HEK293 (cell line): ENCODE measurements at regions not wholly inside any gene's neighbourhood (a gene's known extent, or its start where the extent isn't known, plus 50 kb on each side); places are given as distances from the start of the nearest gene placed in this dataset.
"Not testable (repeated sequence)": the region's sequence is repeated elsewhere in the genome, so short reads cannot be mapped to it uniquely, and the experiment has no call there.

Source experiments
- CTCF ChIA-PET: fragments of 350-600 bp; formaldehyde crosslinking; extraction: SDS; loops from one replicate; lab custom pipeline; 2021; ENCODE audit warnings: antibody characterized with exemption; lab: Yijun Ruan, JAX
- POLR2A ChIA-PET: fragments of 300-600 bp; formaldehyde crosslinking; extraction: SDS; loops from one replicate; lab custom pipeline; 2020; ENCODE audit warnings: antibody characterized with exemption, inconsistent platforms; lab: Yijun Ruan, JAX
- H3K27ac ChIP-seq: fragments of 200-500 bp; sonication (Bioruptor generic); 2 replicates; pipeline ENCODE4 v1.5.1; 2014; ENCODE audit warnings: low read depth, low read length, control low read depth, inconsistent platforms; ENCODE audit errors: extremely low read depth
- H3K36me3 ChIP-seq, 2 experiments: fragments of 200-500 bp in 1 of 2; sonication (Bioruptor generic) in 1 of 2; 1 replicate in 1 of 2; 2 replicates in 1 of 2; pipeline ENCODE4 v1.5.1; 2014 to 2017; ENCODE audit warnings: inconsistent platforms in 2 of 2, low read length in 2 of 2; ENCODE audit not compliant: control insufficient read depth in 2 of 2, insufficient read depth in 1 of 2
- H3K4me1 ChIP-seq: fragments of 200-500 bp; sonication (Bioruptor generic); 2 replicates; pipeline ENCODE4 v1.5.1; 2014; ENCODE audit warnings: mild to moderate bottlenecking, low read length, inconsistent platforms; ENCODE audit not compliant: control insufficient read depth, insufficient read depth
- H3K4me3 ChIP-seq: 2 replicates; pipeline ENCODE4 v1.5.1; 2011; ENCODE audit warnings: low read depth, mild to moderate bottlenecking, control low read depth, low read length, moderate library complexity
- H3K9me3 ChIP-seq: fragments of 200-500 bp; sonication (Bioruptor generic); 2 replicates; pipeline ENCODE4 v1.5.1; 2014; ENCODE audit warnings: low read depth, low read length, inconsistent platforms; ENCODE audit not compliant: control insufficient read depth, insufficient read depth
- GLIS1 ChIP-seq: fragments of 450-650 bp; formaldehyde crosslinking; IDR thresholded peaks from 2 replicates; pipeline ENCODE4 v1.5.1; 2016; ENCODE audit warnings: missing biosample characterization, missing genetic modification characterization
- HOXD13 ChIP-seq: sonication (generic); formaldehyde crosslinking; IDR thresholded peaks from 2 replicates; pipeline ENCODE4 v1.8.0; 2022; ENCODE audit warnings: missing genetic modification reagents, borderline replicate concordance
- KLF10 ChIP-seq: fragments of 450-650 bp; IDR thresholded peaks from 2 replicates; pipeline ENCODE4 v1.5.1; 2018; ENCODE audit warnings: missing biosample characterization, mild to moderate bottlenecking, missing genetic modification characterization
- PRDM2 ChIP-seq: fragments of 450-650 bp; formaldehyde crosslinking; IDR thresholded peaks from 2 replicates; pipeline ENCODE4 v1.5.1; 2016; ENCODE audit warnings: missing biosample characterization, missing genetic modification characterization, borderline replicate concordance
- ZBTB11 ChIP-seq: fragments of 450-650 bp; formaldehyde crosslinking; conservative IDR thresholded peaks from 2 replicates; pipeline ENCODE4 v1.5.1; 2016; ENCODE audit warnings: low read depth, missing biosample characterization, missing genetic modification characterization
- ZBTB17 ChIP-seq: fragments of 450-650 bp; formaldehyde crosslinking; IDR thresholded peaks from 2 replicates; pipeline ENCODE4 v1.5.1; 2016; ENCODE audit warnings: missing biosample characterization, missing genetic modification characterization
- ZBTB8A ChIP-seq: fragments of 450-650 bp; formaldehyde crosslinking; IDR thresholded peaks from 2 replicates; pipeline ENCODE4 v1.5.1; 2016; ENCODE audit warnings: missing biosample characterization, missing genetic modification characterization
- ZNF2 ChIP-seq: fragments of 450-650 bp; formaldehyde crosslinking; IDR thresholded peaks from 2 replicates; pipeline ENCODE4 v1.5.1; 2016; ENCODE audit warnings: missing biosample characterization, missing genetic modification characterization
- ZNF341 ChIP-seq: fragments of 450-650 bp; formaldehyde crosslinking; IDR thresholded peaks from 2 replicates; pipeline ENCODE4; 2016; ENCODE audit warnings: low read depth, missing biosample characterization, missing genetic modification characterization
- ZNF366 ChIP-seq: fragments of 450-650 bp; formaldehyde crosslinking; conservative IDR thresholded peaks from 2 replicates; pipeline ENCODE4 v1.5.1; 2016; ENCODE audit warnings: missing biosample characterization, missing genetic modification characterization
- ZNF513 ChIP-seq: fragments of 450-650 bp; IDR thresholded peaks from 2 replicates; pipeline ENCODE4 v1.5.1; 2018; ENCODE audit warnings: missing biosample characterization, missing genetic modification characterization
- ZNF585B ChIP-seq: fragments of 450-650 bp; formaldehyde crosslinking; IDR thresholded peaks from 2 replicates; pipeline ENCODE4 v1.5.1; 2016; ENCODE audit warnings: missing biosample characterization, missing genetic modification characterization
- ZNF624 ChIP-seq: fragments of 450-650 bp; formaldehyde crosslinking; IDR thresholded peaks from 2 replicates; pipeline ENCODE4 v1.5.1; 2017; ENCODE audit warnings: missing biosample characterization, missing genetic modification characterization
- ZNF692 ChIP-seq: fragments of 450-650 bp; formaldehyde crosslinking; IDR thresholded peaks from 2 replicates; pipeline ENCODE4 v1.5.1; 2016; ENCODE audit warnings: missing biosample characterization, missing genetic modification characterization
- ZNF776 ChIP-seq: fragments of 450-650 bp; formaldehyde crosslinking; IDR thresholded peaks from 2 replicates; pipeline ENCODE4 v1.5.0; 2017; ENCODE audit warnings: missing biosample characterization, missing genetic modification characterization, borderline replicate concordance
- ZNF830 ChIP-seq: fragments of 450-650 bp; IDR thresholded peaks from 2 replicates; pipeline ENCODE4 v1.5.0; 2018; ENCODE audit warnings: missing biosample characterization, missing genetic modification characterization, low read depth, mild to moderate bottlenecking, moderate library complexity
- ZSCAN16 ChIP-seq: fragments of 450-650 bp; formaldehyde crosslinking; IDR thresholded peaks from 2 replicates; pipeline ENCODE4 v1.5.1; 2016; ENCODE audit warnings: missing biosample characterization, missing genetic modification characterization
- ZSCAN18 ChIP-seq: fragments of 450-650 bp; formaldehyde crosslinking; IDR thresholded peaks from 2 replicates; pipeline ENCODE4 v1.5.1; 2016; ENCODE audit warnings: missing biosample characterization, missing genetic modification characterization

- ChIA-PET CTCF (interaction anchor here (0.6 kb wide), 1 partner anchor 8 kb away, joined by 3 read pairs; no protein-coding TSS in a partner anchor), POLR2A (no interaction called here)
- TF ChIP-seq ZBTB11 (tag by site-specific recombination) (no peak), ZNF692 (tag by site-specific recombination) (no peak), GLIS1 (no peak), ZNF366 (no peak), ZBTB17 (tag by site-specific recombination) (no peak), ZNF513 (tag by site-specific recombination) (no peak), ZNF624 (no peak), ZNF585B (tag by site-specific recombination) (no peak), ZNF830 (tag by site-specific recombination) (no peak)
- Histone ChIP-seq H3K9me3 (no peaks in the 10 kb centered on the region), H3K36me3 (no peaks in the 10 kb centered on the region), H3K27ac (no peak overlapping the region), H3K4me1 (no peaks in the 10 kb centered on the region), H3K4me3 (no peak overlapping the region)
Observed at GRCh38 chr2:131588152-131588873, 60.6 kb downstream of the CCDC74A start.

- H3K27ac ChIP-seq, H3K36me3 ChIP-seq, CTCF ChIA-PET, H3K4me3 ChIP-seq, H3K4me1 ChIP-seq, POLR2A ChIA-PET, H3K9me3 ChIP-seq: not testable (repeated sequence)
Observed at GRCh38 chr2:131589126-131589525, 61.4 kb downstream of the CCDC74A start.

- no peaks in the 10 kb centered on the region for H3K36me3 ChIP-seq
- ChIA-PET CTCF (no interaction called here), POLR2A (no interaction called here)
- no peaks in the 10 kb centered on the region for H3K9me3 ChIP-seq
- no peak overlapping the region for H3K4me3 ChIP-seq
- H3K27ac ChIP-seq, result no peak overlapping the region
- H3K4me1 ChIP-seq, result no peaks in the 10 kb centered on the region
- no peak for TF ChIP-seq ZSCAN16 (tag by site-specific recombination)
- no peak for TF ChIP-seq ZSCAN18 (tag by site-specific recombination)
- TF ChIP-seq PRDM2 (tag by site-specific recombination), result no peak
- no peak for TF ChIP-seq KLF10 (tag by site-specific recombination)
- TF ChIP-seq ZNF2, result no peak
- no peak for TF ChIP-seq ZBTB8A (tag by site-specific recombination)
- TF ChIP-seq HOXD13 (CRISPR knock-in tag), result no peak
- TF ChIP-seq ZNF776 (tag by site-specific recombination), result no peak
- TF ChIP-seq ZNF341 (tag by site-specific recombination), result no peak
Observed at GRCh38 chr2:131590366-131590765, 62.7 kb downstream of the CCDC74A start.
